HCT116 (cell line): ENCODE measurements at regions not wholly inside any gene's neighbourhood (a gene's known extent, or its start where the extent isn't known, plus 50 kb on each side); places are given as distances from the start of the nearest gene placed in this dataset.

Experiments
- CTCF ChIP-seq, 3 experiments: fragments of 200-600 bp in 1 of 3; sonication (generic) in 1 of 3; IDR thresholded peaks in 2 of 3; conservative IDR thresholded peaks in 1 of 3; 2 replicates each; pipeline ENCODE4 v1.5.1; 2012 to 2017; ENCODE audit warnings: low read depth in 2 of 3, low read length in 2 of 3, antibody characterized with exemption in 1 of 3, borderline replicate concordance in 1 of 3, control low read depth in 1 of 3, mild to moderate bottlenecking in 1 of 3, mixed read lengths in 1 of 3, mixed run types in 1 of 3, moderate library complexity in 1 of 3; ENCODE audit not compliant: insufficient read depth in 1 of 3
- EZH2 ChIP-seq: fragments of 200-600 bp; sonication (generic); IDR thresholded peaks from 2 replicates; pipeline ENCODE4 v1.6.1; 2017; ENCODE audit warnings: antibody characterized with exemption, mixed run types
- FOSL1 ChIP-seq: IDR thresholded peaks from 2 replicates; pipeline ENCODE4 v1.6.1; 2012; ENCODE audit warnings: low read depth
- JUND ChIP-seq: IDR thresholded peaks from 2 replicates; pipeline ENCODE4 v1.6.1; 2012
- POLR2A ChIP-seq: IDR thresholded peaks from 2 replicates; pipeline ENCODE4 v1.7.0; 2011; ENCODE audit warnings: borderline replicate concordance; ENCODE audit not compliant: insufficient read depth, insufficient read length; ENCODE audit errors: extremely low read depth
- SRF ChIP-seq: IDR thresholded peaks from 2 replicates; pipeline ENCODE4 v1.6.1; 2012; ENCODE audit warnings: low read depth
- YY1 ChIP-seq: IDR thresholded peaks from 2 replicates; pipeline ENCODE4 v1.6.1; 2011; ENCODE audit warnings: low read length, low read depth, moderate library complexity, mild to moderate bottlenecking; ENCODE audit not compliant: insufficient replicate concordance; ENCODE audit errors: extremely low read depth
- ZFX ChIP-seq: fragments of 450-650 bp; IDR thresholded peaks from 2 replicates; pipeline ENCODE4 v1.6.1; 2017

- TF ChIP-seq YY1 (no peak), CTCF (IDR thresholded peaks at IDR 0.05 in 2 of 3, conservative IDR thresholded peaks at IDR 0.05 in 1 of 3; ENCODE audit: borderline replicate concordance in 1 of 3, insufficient read depth in 1 of 3, low read depth in 2 of 3, low read length in 2 of 3) (no peak), ZFX (no peak), SRF (no peak), EZH2 (no peak), FOSL1 (no peak), POLR2A (no peak), JUND (no peak)
These were observed 113.8 kb upstream of the HS6ST1 start for GRCh38 chr2:128432423-128432822.
